ENCODE measurements at regions not wholly inside any gene's neighbourhood (a gene's known extent, or its start where the extent isn't known, plus 50 kb on each side); places are given as distances from the start of the nearest gene placed in this dataset.

- no peak for TF ChIP-seq REST (IDR thresholded peaks at IDR 0.05)
- TF ChIP-seq, protein P1, sequence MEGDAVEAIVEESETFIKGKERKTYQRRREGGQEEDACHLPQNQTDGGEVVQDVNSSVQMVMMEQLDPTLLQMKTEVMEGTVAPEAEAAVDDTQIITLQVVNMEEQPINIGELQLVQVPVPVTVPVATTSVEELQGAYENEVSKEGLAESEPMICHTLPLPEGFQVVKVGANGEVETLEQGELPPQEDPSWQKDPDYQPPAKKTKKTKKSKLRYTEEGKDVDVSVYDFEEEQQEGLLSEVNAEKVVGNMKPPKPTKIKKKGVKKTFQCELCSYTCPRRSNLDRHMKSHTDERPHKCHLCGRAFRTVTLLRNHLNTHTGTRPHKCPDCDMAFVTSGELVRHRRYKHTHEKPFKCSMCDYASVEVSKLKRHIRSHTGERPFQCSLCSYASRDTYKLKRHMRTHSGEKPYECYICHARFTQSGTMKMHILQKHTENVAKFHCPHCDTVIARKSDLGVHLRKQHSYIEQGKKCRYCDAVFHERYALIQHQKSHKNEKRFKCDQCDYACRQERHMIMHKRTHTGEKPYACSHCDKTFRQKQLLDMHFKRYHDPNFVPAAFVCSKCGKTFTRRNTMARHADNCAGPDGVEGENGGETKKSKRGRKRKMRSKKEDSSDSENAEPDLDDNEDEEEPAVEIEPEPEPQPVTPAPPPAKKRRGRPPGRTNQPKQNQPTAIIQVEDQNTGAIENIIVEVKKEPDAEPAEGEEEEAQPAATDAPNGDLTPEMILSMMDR (IDR thresholded peaks at IDR 0.05; ENCODE audit: low read depth, low read length, missing input control) = no peak
- TF ChIP-seq RXRA (IDR thresholded peaks at IDR 0.05) = no peak
- TF ChIP-seq TAF1 (conservative IDR thresholded peaks at IDR 0.05) = no peak
- no peak for TF ChIP-seq NR2F2 (IDR thresholded peaks at IDR 0.05)
- no peak for TF ChIP-seq ATF3 (IDR thresholded peaks at IDR 0.05)
- TF ChIP-seq YY1 (IDR thresholded peaks at IDR 0.05) = no peak
- no peak for TF ChIP-seq SP1 (IDR thresholded peaks at IDR 0.05)
Measured at GRCh38 chr5:125979636-125980035, 443.6 kb upstream of the GRAMD2B start.

Data from liver (tissue), 3 donors.